Vagina (tissue), 2 donors: ENCODE measurements at regions not wholly inside any gene's neighbourhood (a gene's known extent, or its start where the extent isn't known, plus 50 kb on each side); places are given as distances from the start of the nearest gene placed in this dataset.

Experiments used
- CTCF ChIP-seq, 3 experiments: fragments of 450-650 bp in 2 of 3; fragments of 200-600 bp in 1 of 3; sonication (generic) in 1 of 3; IDR thresholded peaks; one replicate each; pipeline ENCODE4 v1.5.1; 2017 to 2019; ENCODE audit warnings: antibody characterized with exemption in 3 of 3, mild to moderate bottlenecking in 2 of 3, moderate library complexity in 2 of 3
- POLR2A ChIP-seq, 2 donors: fragments of 450-650 bp; IDR thresholded peaks; one replicate each; pipeline ENCODE4 v1.6.1; 2017; ENCODE audit warnings: antibody characterized with exemption in 2 of 2, mild to moderate bottlenecking in 2 of 2, moderate library complexity in 2 of 2

GRCh38 chr5:106827061-106827460, 843.7 kb downstream of the EFNA5 start:
- TF ChIP-seq POLR2A (IDR thresholded peaks at IDR 0.05) (no peak), CTCF (IDR thresholded peaks at IDR 0.05) (no peak)
